RWPE2 (cell line): ENCODE measurements at regions not wholly inside any gene's neighbourhood (a gene's known extent, or its start where the extent isn't known, plus 50 kb on each side); places are given as distances from the start of the nearest gene placed in this dataset.

Source experiments
- ATAC-seq: fragments of 200-7000 bp; cut with Tn5 transposase; 3 replicates; pipeline ENCODE4 v1.9.1; 2021; ENCODE audit warnings: low read depth
- DNase-seq: peaks from one replicate; pipeline ENCODE4 v3.0.0-alpha.2; 2020; ENCODE audit warnings: low spot score
- H3K27ac ChIP-seq: fragments of 450-650 bp; 2 replicates; pipeline ENCODE4 v1.5.1; 2017; ENCODE audit warnings: mild to moderate bottlenecking; ENCODE audit not compliant: poor library complexity, severe bottlenecking
- H3K27me3 ChIP-seq: fragments of 250-450 bp; sonication (Bioruptor Pico); 2 replicates; pipeline ENCODE4 v1.5.1; 2021; ENCODE audit warnings: mild to moderate bottlenecking, moderate library complexity; ENCODE audit not compliant: insufficient read depth, poor library complexity, severe bottlenecking
- H3K36me3 ChIP-seq: fragments of 250-450 bp; sonication (Bioruptor Pico); 2 replicates; pipeline ENCODE4 v1.5.1; 2020; ENCODE audit warnings: low read depth, mild to moderate bottlenecking, moderate library complexity
- H3K4me1 ChIP-seq: fragments of 250-450 bp; sonication (Bioruptor Pico); 2 replicates; pipeline ENCODE4 v1.5.1; 2021; ENCODE audit warnings: mild to moderate bottlenecking, moderate library complexity; ENCODE audit not compliant: insufficient read depth, poor library complexity, severe bottlenecking
- H3K4me3 ChIP-seq: fragments of 250-450 bp; sonication (Bioruptor Pico); 2 replicates; pipeline ENCODE4 v1.5.1; 2021; ENCODE audit warnings: mild to moderate bottlenecking, moderate library complexity; ENCODE audit not compliant: severe bottlenecking
- H3K9me3 ChIP-seq: fragments of 250-450 bp; sonication (Bioruptor Pico); 2 replicates; pipeline ENCODE4 v1.5.1; 2021; ENCODE audit warnings: mild to moderate bottlenecking, moderate library complexity; ENCODE audit not compliant: severe bottlenecking
- TF ChIP-seq, protein P1 (sequence below): fragments of 450-650 bp; IDR thresholded peaks from one replicate; pipeline ENCODE4 v1.5.1; 2017; ENCODE audit warnings: mild to moderate bottlenecking, moderate library complexity; ENCODE audit not compliant: poor library complexity, severe bottlenecking

DNA sequence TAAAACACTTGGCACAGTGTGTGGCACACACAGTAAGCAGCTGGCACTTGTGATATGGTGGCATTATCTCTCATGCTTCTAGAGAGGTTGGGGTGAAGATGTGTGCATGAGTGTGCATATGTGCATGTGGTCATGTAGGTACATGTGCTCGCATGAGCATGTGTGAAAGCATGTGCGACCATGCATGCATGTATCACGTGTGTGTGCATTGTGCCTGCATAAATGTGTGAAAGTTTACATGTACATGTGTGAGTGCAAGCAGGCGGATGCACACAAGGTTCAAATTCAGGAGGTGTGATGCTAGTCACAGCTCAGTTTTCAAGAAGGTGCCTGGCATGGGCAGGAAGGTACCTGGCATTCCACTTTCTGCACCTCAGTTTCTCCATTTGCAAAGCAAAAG lies 59.0 kb upstream of the UQCRFS1 start:
- Histone ChIP-seq H3K27me3 (no peaks in the 10 kb centered on the region), H3K27ac (no peak overlapping the region), H3K4me1 (no peaks in the 10 kb centered on the region), H3K36me3 (no peaks in the 10 kb centered on the region), H3K9me3 (no peaks in the 10 kb centered on the region), H3K4me3 (no peak overlapping the region)
- DNase-seq (no peak), ATAC-seq (no peak)
- TF ChIP-seq, protein P1, sequence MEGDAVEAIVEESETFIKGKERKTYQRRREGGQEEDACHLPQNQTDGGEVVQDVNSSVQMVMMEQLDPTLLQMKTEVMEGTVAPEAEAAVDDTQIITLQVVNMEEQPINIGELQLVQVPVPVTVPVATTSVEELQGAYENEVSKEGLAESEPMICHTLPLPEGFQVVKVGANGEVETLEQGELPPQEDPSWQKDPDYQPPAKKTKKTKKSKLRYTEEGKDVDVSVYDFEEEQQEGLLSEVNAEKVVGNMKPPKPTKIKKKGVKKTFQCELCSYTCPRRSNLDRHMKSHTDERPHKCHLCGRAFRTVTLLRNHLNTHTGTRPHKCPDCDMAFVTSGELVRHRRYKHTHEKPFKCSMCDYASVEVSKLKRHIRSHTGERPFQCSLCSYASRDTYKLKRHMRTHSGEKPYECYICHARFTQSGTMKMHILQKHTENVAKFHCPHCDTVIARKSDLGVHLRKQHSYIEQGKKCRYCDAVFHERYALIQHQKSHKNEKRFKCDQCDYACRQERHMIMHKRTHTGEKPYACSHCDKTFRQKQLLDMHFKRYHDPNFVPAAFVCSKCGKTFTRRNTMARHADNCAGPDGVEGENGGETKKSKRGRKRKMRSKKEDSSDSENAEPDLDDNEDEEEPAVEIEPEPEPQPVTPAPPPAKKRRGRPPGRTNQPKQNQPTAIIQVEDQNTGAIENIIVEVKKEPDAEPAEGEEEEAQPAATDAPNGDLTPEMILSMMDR: no peak

DNA sequence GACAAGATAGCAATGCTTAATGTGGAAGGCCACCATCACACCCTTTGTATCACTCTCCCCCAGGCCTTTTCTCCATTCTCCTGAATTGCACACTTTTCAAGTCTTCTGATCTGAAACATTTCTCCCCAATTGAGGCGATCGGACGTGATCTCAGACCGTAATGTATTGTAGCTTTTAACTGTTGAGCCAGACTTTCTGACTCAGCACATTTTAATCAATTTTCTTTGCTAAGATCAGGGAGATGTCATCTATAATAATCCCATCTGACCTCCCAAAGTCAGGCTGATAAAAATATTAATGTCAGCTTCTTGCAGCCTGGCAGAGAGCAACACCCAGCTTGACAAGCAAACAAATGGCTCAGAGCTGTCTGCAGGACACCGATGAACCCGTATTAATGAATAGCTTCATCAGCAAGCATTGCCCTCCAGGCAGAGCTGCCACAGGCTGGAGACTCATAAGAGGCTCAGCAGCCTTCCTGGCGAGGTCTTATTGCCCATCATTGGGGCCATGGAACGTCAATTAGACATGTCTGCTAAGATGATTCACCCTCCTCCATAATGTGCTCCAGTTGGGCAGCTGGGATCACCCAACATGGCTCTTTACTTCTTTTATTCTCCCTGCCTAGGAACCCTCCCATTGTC lies 60.2 kb upstream of the UQCRFS1 start:
- Histone ChIP-seq H3K4me1 (no peaks in the 10 kb centered on the region), H3K27me3 (no peaks in the 10 kb centered on the region), H3K4me3 (no peak overlapping the region), H3K36me3 (no peaks in the 10 kb centered on the region), H3K9me3 (no peaks in the 10 kb centered on the region), H3K27ac (no peak overlapping the region)
- TF ChIP-seq, protein P1: no peak
- peak; percentile 7 for DNase-seq
- ATAC-seq: no peak

DNA sequence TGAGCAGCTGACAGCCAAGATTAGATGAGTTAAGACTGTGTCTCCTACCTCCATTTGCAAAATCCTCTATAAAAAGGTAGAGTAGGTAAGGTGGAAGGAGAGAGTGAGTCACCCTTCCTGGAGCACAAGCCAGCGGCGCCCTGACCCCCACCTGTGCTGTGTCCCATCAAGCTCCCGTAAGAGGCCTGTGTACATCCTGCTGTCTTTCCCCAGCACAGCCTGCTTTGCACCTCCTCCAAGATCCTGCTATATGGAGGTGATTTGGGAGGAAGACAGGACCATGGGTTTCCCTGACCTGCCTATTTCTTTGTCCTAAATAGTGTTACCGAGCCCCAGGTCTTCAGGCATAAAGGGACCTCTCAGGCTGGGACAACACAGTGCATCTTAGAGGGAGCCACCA lies 62.3 kb upstream of the UQCRFS1 start:
- Histone ChIP-seq H3K36me3 (no peaks in the 10 kb centered on the region), H3K27me3 (no peaks in the 10 kb centered on the region), H3K4me3 (no peak overlapping the region), H3K27ac (no peak overlapping the region), H3K9me3 (peaks cover 1% of the 10 kb centered on the region), H3K4me1 (no peaks in the 10 kb centered on the region)
- TF ChIP-seq, protein P1: no peak
- ATAC-seq: no peak
- peak; percentile 26 for DNase-seq

DNA sequence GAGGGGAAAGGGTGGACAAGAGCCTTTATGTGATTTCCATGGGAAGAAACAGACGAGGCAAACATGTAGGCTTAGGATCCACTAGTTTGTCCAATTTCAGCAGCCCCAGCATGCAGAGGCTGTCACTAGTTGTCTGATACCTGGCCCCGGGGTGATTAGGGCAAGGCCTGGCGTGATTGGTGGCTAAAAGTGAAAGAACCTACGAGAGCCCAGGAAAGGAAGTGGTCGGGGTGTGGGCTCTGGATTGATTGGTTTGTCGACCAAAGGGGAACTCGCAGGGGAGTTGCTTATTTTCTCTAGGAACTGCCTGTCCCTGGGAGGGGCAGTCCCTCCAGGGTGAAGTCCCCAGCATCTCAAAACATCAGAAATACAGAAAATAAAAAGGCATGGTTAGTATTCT lies 64.2 kb upstream of the UQCRFS1 start:
- Histone ChIP-seq H3K27ac (no peak overlapping the region), H3K27me3 (no peaks in the 10 kb centered on the region), H3K36me3 (no peaks in the 10 kb centered on the region), H3K4me1 (no peaks in the 10 kb centered on the region), H3K4me3 (no peak overlapping the region), H3K9me3 (peaks cover 7% of the 10 kb centered on the region)
- 0 out of 3 replicates have a peak, but pooled peaks have one; percentile 14 for ATAC-seq
- TF ChIP-seq, protein P1: no peak
- DNase-seq: no peak

DNA sequence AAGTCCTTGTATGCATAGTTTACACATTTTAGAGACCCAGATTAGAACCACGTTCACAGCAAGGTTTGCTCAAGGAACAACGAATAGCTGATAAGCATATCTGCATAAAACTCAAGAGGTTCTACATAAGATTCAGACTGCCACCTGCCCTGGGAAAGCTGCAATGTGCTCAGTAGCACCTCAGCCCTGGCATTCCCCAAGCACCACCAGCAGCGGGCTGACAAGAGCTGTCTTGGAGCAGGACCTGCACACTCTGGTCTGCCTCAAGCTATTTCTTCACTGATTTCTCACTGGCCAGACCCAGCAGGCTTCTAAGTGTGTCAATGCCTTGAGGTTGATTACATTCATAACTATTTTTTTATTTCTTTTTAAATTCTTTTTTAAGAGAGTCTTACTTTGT lies 65.8 kb upstream of the UQCRFS1 start:
- Histone ChIP-seq H3K9me3 (peaks cover 7% of the 10 kb centered on the region), H3K4me1 (no peaks in the 10 kb centered on the region), H3K4me3 (no peak overlapping the region), H3K27me3 (no peaks in the 10 kb centered on the region), H3K36me3 (no peaks in the 10 kb centered on the region), H3K27ac (no peak overlapping the region)
- TF ChIP-seq, protein P1: no peak
- ATAC-seq: peak; percentile 48; the same call in 1 of the 3 replicates
- no peak for DNase-seq
